ENCODE measurements at regions not wholly inside any gene's neighbourhood (a gene's known extent, or its start where the extent isn't known, plus 50 kb on each side); places are given as distances from the start of the nearest gene placed in this dataset.
"Not testable (repeated sequence)": the region's sequence is repeated elsewhere in the genome, so short reads cannot be mapped to it uniquely, and the experiment has no call there.

DNA sequence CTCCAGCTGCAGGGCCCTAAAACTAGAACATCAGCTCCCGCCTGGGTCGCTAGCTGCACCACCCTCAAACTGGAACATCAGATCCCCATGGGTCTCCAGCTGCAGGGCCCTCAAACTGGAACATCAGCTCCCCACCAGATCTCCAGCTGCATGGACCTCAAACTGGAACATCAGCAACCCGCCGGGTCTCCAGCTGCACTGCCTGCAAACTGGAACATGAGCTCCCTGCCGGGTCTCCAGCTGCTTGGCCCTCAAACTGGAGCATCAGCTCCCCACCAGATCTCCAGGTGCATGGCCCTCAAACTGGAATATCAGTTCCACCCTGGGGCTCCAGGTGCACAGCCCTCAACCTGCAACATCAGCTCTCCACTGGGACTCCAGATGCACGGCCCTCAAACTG, 82.7 kb downstream of the TFRC start:
- DNase-seq: not testable (repeated sequence)

DNA sequence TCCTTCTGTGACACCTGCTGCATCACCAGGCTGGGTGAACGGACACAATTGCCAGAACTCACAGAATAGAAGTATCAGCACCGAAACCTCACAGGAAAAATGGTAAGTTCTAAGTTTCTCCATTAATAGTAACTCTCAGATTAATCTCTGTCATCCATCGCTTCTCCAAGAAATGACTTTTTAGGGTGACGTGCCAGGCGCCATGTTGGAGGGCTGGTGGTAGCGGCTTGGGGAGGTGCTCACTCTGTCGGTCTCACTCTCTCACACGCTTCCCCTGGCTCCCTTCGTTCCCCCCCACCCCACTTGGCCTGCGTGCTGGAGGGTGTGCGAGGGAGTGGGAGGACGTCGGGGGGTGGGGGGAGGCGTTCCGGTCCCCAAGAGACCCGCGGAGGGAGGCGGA, 85.6 kb downstream of the TFRC start:
- DNase-seq: not testable (repeated sequence)

DNA sequence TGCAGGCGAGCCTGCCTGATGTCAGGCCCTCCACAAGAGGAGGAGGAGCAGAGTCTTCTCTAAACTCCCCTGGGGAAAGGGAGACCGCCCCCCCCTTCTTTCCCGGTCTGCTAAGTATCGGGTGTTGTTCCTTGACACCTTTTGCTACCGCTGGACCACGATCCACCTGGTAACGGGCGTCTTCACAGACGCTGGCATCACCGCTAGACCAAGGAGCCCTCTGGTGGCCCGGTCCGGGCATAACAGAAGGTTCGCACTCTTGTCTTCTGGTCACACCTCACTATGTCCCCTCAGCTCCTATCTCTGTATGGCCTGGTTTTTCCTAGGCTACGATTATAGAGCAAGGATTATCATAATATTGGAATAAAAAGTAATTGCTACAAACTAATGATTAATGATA, 86.0 kb upstream of the TNK2 start:
- peak; percentile 76 for DNase-seq

DNA sequence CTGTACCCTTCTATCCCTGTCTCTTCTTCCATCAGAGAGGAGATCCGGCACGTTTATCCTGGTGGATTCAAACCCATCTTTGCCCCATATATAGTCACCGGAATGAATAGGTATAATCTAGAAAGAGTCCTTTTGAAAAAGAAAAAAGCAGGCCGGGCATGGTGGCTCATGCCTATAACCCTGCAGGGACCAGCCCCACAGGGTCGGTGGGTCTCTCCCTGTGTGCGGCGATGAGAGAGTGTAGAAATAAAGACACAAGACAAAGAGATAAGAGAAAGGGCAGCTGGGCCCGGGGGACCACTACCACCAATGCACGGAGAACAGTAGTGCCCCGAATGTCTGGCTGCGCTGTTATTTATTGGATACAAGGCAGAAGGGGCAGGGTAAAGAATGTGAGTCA, 85.3 kb upstream of the TNK2 start:
- not testable (repeated sequence) for DNase-seq

DNA sequence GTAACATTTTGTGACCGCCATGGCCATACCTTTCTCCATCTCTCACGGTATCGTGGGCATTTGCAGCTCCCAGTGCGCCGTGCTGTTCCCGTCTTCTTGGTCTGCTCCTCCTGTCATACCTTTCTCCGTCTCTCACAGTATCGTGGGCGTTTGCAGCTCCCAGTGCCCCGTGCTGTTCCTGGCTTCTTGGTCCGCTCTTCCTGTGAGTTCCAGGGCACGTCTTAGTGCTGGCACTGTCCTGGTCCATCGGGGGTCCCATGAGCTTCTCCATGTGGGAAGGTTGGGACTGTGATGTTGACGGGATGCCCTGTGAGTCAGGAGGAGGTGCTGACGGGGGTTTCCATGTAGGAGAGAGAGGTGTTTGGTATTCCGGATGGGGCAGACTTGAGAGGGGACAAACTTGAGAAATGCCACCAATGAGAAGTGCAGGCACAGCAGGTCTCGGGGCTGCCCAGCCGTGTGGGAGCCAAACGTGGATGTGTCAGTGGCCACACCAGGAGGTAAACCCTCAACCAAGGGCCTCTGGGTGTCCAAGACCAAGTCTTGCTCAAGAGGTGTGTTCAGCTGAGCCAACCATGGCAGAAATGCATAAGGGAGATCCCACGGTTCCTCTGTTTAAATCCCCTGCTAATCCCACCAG, 84.7 kb upstream of the TNK2 start:
- DNase-seq: not testable (repeated sequence)

DNA sequence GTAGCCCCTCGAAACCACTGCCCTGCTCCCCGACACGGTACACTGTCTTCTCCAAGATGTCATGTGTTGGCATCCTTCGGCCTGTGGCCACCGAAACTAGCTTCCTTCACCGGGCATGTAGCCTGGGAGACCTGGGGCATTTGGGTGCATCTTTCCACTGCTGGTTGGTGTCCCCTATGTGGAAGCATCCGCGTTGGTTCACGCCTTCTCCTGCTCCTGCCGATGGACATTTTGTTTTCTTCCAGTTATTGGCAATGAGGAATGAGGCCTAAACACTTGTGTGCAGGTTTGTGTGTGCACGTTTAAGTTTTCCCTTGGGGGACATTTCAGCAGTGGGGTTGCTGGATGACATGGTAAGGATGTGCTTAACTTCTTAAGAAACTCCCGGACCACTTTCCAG, 83.6 kb upstream of the TNK2 start:
- DNase-seq: not testable (repeated sequence)

DNA sequence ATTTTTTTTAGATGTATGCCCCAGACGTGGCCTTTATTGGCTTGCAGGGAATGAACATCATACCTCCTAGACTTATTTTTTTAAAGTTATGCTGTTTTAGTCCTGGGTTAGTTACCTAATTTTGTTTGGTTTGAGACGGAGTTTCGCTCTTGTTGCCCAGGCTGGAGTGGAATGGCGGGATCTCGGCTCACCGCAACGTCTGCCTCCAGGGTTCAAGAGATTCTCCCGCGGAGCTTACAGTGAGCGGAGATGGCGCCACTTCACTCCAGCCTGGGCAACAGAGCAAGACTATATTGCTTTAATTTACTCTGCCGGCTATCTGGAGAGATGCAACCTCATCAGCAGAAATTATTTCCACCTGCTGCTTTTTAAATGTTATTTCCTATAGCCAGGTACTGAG, 82.9 kb upstream of the TNK2 start:
- not testable (repeated sequence) for DNase-seq

DNA sequence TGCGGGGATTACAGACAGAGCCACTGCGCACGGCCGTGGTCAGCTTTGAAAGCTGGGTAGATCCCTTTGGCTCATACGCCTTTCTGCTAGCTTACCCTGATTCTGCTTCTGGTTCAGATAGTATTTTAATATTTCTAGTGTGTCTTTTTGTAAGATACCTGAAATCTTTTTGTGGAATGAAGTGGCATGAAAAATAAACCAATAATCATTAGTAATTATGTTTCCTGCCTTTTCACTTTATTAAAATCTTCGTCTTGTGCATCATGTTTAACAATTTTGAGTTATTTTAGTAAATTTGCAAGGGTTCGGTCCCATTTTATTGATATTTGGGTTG, 82.5 kb upstream of the TNK2 start:
- DNase-seq: not testable (repeated sequence)

DNA sequence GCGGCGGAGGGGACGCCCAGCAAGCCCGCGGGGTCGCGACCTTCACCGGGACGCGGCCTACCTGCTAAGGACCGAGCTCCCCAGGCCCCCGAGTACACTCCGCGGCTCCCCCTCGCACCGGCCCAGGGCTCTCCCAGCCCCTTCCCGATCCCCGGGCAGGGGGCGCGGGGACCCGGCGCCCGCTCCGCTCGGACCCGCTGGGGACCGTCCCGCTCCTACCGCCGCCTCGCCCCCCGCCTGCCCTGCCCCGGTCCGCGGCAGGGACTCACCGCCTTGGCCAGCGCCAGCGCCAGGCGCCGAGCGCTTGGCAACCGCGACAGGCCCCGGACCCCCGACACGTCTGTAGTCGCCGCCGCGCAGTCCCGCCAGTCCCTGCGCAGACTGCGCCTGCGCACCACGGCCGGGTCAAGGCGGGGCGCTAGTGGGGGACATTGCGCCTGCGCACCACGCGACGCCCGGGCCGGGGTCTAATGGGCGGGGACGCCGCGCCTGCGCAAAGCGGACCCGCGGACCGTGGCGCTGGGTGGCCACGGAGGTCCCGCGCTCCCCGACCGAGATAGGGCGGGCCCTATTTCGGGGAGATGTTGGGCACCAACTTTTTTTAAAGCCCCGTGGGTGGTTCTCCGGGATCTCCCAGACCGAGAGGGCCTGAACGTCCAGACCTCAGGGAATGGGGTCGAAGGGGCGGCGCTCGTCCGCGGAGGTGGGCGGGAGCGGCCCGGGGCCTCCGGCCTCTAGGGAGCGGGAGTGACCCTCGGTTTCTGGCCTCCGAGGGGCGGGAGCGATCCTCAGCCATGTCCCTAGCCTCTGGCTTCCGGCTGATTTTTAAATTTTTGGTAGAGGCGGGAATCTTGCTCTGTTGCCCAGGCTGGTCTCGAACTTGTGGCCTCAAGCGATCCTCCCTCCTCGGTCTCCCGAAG, 81.8 kb upstream of the TNK2 start:
- DNase-seq: peak; percentile 99

DNA sequence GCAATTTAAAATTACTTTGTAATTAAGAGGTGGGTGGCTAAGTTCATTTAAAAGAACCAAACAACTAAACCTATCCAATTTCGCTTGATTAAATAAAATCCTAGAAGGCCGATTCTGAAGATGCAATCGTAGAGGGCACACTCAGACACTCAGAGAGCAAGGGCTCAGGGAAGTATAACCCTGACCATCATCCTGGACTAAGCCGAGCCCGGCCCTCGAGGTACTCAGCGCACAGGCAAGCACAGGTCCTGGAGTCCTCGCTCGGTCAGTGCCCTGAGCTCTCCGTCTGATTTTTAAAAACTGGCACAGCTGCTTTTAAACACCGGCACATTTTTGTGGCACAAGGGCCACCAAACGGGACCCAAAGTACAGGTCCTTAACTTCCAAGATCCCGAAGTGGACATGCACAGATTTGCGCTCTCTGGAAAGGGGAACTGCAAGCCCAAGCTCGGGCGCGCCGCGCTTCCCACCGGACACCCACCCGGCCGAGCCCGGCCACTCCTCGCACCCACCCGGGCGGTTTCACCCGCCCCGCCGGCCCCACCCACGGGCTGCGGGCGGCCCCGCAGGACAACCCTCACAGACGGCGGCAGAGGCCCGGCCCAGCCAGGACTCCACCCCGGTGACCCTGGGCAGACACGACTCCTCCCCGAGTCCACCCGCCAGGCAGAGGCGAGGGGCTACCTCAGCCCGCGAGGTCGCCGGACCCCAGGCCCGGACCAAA, 81.0 kb upstream of the TNK2 start:
- peak; percentile 37 for DNase-seq

DNA sequence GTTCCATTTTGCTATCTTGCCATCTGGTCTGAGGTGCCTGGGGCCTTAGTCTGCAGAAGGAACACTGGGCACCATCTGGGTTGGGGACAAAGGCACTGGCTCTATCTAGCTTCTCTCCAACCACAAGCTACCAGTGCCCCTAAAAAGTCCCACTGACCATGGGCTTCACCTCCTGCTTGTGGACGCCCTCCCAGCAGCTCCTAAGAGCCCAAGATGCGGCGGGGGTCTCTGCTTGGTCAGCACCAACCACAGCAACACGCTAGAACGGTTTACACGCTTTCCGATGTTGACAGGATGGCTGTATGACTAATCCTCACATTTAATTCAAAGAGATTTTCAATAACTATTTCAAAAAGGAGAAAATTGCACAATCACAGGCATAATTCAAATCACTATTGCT, 80.4 kb upstream of the TNK2 start:
- not testable (repeated sequence) for DNase-seq

DNA sequence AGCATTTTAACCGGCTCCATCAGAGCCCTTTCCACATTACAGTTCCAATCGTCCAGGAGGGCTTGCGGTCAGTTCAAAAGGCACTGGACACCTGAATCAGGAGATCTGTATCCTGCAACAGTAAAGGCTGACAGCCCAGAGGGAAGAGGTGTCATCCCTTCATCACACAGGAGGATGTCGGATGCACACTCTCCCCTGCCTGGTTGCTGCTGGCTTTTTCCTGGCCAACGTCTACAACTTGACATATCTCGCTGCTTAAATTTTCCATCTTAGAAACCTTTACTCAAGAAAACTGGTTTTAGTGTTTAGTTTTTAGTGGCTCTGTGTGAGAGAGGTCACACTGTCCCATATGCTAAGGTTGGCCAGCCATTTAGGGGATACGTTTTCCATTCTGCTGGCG, 78.7 kb upstream of the TNK2 start:
- DNase-seq: not testable (repeated sequence)

DNA sequence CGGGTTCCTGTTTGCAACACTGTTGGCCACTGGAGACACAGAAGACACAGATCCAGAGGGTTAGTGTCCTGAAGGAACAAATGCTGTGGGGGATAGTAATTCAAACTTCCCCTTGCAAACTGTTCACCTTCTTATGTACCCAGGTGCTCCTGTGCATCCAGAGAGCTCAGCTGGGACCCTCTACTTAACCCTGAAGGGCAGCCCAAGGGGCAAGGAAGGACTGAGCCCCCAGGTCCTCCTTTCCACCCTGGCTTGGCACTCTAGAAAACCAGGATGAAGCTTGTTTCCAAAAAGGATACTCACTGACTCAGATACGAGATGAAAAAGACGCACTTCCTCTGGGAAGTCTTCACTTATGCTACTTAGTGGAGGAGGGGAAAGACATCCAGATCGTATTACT, 78.2 kb upstream of the TNK2 start:
- DNase-seq: not testable (repeated sequence)

DNA sequence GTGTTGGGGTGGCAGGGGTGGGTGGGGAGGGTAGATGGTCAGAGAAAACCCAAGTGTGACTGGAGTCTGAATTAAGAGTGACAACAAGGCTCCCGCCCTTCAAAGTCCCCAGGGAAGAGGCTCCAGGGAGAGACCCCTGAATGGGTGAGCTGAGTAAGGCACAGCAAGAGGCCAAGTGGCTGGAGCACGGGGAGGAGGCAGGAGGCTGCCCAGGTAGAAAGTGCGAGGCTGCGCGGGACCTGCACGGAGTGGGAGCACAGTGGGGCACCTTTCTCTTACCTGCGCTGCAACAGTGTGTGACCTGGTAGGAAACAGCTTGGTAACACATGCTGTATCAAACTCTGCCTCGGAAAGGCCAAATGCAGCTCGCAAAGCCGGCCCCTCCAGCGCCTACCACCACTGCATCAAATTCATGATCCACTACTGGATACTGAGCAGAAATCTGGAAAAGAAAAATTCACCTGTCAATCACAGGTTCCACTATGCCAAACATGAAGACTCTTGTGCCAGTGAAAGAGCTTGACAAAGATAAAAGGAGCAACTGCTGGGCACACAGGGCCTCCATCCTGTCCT, 77.1 kb upstream of the TNK2 start:
- DNase-seq: not testable (repeated sequence)

DNA sequence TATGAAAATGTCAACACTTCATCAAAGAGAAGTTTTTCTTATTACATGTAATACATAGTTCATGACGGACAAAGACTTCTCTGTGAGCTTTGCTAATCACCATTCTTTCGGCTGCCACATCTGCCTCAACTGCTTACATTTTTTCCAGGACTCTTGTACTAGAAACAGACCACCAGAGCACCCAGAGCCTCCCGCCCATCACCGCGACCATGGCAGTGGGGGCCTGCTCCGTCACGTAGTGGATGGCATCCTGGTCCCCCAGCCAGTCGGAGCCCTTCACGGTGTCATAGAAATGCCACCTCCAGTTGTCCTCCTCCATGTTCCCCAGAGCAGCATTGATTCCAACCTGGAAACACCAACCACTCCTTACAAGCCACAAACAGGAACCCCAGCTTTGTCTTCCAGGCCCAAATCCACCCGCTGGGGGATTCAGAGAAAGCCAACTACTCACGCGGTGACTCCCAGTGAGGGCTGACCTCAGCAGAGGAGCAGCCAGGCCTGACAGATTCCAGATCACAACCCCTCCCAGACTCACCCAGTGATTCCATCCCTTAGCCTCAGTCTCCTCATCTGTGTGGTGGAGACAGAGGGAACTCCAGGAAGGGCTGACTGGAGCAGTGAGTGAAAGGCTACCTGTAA, 76.2 kb upstream of the TNK2 start:
- not testable (repeated sequence) for DNase-seq

DNA sequence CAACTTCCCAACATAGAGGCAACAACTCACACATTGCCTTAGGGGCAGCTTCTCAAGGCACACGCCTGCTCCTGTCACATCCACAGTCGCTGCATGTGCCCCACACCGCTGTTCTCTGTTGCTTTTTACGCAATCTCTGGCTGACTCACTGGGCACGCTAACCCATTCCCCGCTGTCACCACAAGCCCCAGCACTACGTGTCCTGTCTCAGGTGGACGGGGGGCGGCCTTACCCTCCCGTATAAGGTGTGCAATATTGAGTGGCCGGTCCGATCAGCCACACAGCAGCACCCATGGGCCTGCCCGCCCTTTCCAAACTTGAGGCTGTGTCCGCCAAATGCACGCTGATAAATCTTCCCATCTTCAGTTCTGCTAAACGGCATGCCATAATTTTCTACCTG, 75.5 kb upstream of the TNK2 start:
- DNase-seq: not testable (repeated sequence)

DNA sequence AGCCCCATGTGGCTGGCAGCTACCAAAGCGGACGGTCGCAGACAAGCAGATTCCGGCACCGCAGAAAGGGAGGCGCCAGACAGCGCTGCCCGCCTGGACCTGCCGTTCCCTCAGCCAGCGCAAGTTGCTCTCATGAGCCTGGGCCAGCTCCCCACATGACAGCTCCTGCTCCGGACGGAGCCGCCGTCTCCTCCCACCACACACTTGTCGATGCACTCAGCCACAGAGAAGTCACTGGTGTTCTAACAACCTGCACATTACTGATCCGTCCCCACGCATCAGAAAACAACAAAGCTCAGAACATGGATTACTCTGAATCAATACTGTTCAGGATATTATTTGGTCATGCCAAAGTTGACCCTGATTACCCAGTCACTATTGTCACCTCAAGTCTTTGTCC, 74.4 kb upstream of the TNK2 start:
- not testable (repeated sequence) for DNase-seq

DNA sequence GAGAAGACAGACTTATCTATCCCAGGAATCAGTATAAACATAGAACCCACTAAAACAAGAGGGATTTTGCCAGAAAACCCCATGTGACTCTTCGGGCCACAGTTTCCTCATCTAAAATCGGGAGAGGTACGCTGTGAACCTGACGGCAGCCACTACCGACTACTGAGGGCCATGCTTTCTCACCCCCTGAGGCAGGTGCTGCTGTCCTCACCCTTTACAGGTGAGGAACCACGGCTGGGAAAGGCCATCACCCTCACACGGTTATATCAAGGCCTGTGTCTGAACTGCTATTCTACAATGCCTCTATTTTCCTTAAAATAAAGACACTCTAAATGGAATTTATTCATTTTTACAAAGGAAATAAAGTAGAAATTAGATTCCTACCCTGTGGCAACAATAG, 73.4 kb upstream of the TNK2 start:
- not testable (repeated sequence) for DNase-seq

DNA sequence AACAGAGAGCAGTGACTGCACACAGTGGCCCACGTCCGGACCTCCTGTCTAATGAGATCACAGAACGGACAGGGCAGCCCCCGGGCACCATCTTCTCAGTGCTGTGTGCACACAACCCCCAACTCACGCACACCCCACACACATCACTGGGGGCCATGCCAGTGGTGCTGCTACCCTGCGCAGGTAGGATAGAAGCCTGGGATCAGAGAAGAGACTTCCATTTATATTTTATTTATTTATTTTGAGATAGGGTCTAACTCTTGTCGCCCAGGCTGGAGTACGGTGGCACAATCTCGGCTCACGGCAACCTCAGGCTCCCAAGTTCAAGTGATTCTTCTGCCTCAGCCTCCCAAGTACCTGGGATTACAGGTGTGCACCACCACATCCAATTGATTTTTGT, 71.5 kb upstream of the TNK2 start:
- DNase-seq: not testable (repeated sequence)

DNA sequence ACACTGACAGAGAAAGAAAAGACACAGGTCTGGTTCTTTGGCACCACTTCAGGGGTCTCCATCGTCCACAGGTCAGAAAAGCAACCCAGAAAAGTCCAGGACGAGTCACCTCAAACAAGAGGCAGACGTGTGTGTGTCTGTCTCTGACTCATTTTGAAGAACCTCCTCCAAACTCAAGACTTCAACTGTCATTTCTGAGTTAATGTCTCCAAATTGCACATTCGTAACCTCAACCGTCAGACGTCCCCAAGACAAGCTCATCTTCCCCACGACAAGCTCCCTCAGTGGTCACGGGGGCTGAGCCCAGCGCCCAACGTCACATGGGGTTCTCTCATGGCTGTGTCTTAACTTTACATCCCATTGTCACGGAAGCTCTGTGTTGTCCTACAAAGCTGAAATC, 70.2 kb upstream of the TNK2 start:
- DNase-seq: not testable (repeated sequence)

DNA sequence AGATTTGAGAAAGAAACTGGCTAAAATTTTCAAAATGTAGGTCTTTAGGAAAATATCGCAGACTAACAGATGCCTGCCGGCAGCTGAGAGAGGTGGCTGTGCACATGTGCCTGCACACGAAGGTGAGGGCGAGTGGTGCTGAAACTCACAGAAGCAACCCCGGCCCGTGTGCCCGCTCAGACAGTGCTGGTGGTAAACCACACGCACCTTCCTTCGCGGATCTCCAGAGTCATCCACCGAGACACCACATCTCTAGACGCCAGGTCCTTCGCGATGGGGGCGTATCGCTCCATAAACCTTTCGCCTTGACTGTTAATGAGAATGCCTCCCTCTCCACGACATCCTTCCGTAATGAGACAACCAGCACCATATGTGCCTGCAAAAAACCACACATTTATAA, 68.5 kb upstream of the TNK2 start:
- DNase-seq: not testable (repeated sequence)

DNA sequence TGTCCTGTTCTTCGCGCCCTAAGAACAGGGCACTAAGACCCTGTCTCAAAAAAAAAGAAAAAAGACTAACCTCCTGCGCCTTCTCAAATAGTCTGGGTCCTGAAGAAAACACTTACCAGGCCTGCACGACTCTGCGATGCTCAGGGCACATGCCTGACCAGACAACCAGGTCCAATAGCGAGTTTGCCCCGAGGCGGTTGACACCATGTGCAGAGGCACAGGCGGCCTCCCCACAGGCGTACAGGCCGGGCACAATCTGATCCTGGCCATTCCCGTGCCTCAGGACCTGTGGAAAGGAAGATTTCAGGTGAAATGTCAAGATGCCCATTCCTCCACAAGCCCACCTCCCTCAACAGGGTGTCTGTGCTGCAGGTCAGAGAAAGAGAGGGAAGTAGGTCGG, 65.9 kb upstream of the TNK2 start:
- DNase-seq: not testable (repeated sequence)

DNA sequence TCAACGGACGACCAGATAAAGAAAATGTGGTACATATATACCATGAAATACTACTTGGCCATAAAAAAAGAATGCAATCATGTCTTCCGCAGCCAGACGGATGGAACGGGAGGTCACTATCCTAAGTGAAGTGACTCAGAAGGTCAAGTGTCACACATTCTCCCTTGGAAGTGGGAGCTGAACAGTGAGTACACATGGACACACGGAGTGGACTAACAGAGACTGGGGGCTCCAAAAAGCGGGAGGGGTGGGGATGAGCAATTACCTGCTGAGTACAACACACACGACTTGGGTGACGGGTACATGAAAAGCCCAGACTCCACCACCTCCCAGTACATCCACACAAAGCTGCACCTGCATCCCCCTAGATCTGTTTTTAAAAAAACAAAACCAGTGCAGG, 62.5 kb upstream of the TNK2 start:
- not testable (repeated sequence) for DNase-seq

All from activated CD4-positive, alpha-beta T cell treated with anti-CD3 and anti-CD28 coated beads, Interleukin-10, Interleukin-2, amounts not matched to agents 100 ng/mL and 50 ng/mL, durations not matched to agents 16 hours and 8 hours (primary cell).